NOMO-1 treated with DMSO at 0.1 percent for 48 hours (cell line): ENCODE measurements at regions not wholly inside any gene's neighbourhood (a gene's known extent, or its start where the extent isn't known, plus 50 kb on each side); places are given as distances from the start of the nearest gene placed in this dataset.
A peak's percentile ranks its signal among the peaks of the same experiment; 100 is the strongest.

Experiments
- DNase-seq: peaks from one replicate; lab custom pipeline; 2025; ENCODE audit not compliant: unreplicated experiment; lab: John Stamatoyannopoulos, UW

DNA sequence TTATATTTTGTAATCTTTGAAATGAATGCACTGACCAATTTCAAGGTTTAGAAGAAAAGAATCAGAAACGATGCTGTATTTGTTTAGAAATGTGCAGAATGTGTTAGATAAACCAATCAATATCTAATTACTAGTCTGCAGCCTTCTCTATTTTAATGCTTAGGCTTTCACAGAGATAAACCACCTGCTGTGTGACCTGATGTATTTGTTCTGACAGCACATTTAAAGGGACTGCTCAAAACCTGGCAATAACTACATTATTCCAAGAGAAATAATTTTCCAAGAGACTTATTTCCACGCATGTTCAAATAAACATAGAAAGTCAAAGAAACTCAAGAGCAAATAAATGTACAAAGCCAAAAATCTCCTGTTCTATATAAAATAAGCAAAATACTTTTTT, 641.6 kb upstream of the PCDH20 start:
- DNase-seq = no peak

DNA sequence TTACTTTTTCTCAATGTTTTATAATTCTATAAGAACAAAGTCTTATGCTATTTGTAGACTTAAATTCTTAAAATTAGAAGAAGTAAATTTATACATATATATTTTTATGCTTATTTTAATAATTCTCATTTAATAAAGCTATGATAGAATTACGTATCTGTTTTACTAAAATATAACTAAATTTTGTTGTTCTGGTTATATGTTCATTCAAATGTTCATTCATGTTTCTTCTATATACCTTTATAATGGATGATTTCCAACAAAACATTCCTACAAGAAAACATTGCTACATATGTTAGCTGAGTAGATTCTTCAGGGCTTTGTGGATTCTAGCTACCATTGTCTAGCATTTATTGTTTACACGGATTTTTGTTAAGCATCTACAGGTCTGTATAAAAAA, 634.3 kb upstream of the PCDH20 start:
- DNase-seq = no peak

DNA sequence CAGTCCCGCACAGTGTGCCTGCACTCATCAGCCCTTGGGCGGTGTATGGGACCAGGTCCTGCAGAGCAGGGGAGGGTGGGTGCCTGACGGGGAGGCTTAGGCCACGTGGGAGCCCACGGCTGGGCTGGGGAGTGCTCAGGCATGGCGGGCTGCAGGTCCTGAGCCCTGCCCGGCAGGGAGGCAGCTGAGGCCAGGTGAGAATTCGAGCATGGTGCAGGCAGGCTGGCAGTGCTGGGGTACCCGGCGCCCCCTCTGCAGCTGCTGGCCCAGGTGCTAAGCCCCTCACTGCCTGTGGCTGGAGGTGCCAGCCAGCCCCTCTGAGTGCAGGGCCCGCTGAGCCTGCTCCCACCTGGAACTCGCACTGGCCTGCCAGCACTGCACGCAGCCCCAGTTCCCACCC, 630.9 kb upstream of the PCDH20 start:
- DNase-seq = no peak

DNA sequence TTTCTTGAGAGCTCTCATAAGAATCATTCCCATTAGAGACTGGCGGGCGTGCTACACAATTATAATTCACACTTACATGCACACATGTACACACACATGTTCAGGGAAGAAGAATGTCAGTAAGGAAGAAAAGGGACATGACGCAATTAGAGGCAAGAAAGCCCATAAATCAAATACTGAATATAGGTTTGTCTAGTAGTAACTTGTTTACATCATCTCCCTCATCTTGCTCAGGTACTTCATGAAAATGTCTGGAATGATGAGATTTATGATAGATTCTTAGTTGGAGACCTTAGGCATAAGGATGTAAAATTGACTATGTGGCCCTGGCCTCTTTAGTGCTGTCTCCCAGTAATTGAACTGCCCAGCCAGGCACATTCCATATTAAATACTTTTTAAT, 628.0 kb upstream of the PCDH20 start:
- DNase-seq = no peak

DNA sequence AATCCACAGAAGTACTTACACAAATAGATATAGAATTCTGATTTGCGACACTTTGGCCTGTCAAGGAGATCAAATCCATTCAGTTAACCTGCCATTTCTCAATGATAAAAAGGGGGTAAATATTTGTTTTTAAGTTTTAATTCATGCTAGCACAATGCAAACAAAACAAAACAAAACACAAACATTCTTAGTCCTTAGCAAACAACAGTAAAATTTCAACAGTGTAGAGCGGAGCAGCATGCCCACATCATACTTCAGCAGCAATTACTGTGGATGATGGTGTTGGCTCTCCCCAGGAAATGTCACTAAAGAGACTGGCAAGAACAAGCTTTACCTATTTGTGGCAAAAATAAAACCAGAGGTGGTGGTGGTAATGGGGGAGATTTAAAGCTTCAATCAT, 625.2 kb upstream of the PCDH20 start:
- DNase-seq = no peak

DNA sequence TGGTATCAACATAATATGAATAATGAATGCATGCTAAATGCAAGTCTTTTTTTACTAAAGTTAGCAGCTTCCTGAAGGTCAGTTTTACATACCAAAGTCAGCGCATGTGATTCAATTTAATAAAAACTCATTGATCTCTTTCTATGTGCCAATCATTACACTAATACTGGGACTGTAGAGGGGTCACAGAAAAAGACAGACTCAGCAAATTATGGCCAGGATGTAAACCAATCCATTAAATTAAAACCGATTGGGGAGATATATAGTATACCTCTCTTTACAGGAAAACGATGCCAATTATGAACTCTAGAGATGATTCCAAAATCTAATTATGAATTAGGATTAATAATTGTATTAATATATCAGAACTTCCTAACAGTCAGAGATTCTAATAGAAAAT, 624.4 kb upstream of the PCDH20 start:
- no peak for DNase-seq

DNA sequence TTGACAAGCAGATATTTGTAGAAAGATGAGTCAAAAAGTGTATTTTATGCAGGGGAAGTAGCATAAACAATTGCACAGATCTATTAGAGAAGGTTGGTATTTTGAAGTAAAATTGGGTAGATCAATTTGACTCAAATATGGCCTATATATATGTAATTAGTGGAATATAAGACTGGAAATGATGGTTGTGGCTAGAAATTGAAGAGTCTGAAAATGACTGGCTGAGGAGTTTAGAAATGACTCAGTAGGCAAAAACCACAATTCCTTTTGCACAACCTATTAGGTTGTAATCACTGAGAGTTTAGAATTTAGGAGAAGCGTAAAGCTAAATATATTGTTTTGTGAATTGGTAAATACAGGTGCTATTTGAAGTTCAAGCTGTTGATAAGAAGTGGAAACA, 622.6 kb upstream of the PCDH20 start:
- DNase-seq = peak; percentile 41

DNA sequence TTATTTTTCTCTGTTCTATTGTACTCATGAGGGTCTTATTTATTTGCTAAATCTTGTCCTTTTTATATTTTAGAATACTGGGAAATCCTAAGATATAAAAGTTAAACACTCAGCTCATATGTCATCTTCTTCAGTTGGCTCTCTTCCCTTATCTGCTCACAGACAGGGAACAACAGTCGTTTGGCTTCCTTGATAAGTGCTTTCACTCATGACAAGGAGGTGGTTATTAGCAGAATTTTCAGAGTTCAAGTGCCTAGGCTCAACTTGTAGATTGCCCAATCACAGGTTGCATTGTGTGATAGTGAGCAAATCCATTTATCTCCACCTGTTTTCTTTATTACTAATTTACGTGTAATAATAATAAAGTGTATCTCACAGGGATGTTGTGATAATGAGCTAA, 620.3 kb upstream of the PCDH20 start:
- DNase-seq = no peak

DNA sequence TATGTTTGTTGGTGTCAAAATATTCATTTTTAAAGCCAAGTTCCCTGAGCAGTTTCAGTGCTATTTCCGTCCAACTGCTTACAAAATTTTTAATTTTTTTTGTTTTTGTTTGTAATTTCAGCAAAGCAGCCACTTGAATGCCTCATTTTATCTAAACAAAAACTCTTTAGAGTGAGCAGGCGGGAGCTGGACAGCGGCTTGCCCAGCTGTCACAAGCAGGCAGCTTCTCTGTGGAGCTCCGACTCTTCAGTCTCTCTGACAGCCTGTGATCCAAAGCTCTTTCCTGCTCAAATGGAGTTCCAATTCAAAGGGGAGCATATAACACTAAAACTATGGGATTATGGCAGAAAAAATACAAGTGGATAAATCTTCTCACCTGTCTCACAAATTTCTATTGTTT, 618.3 kb upstream of the PCDH20 start:
- no peak for DNase-seq

DNA sequence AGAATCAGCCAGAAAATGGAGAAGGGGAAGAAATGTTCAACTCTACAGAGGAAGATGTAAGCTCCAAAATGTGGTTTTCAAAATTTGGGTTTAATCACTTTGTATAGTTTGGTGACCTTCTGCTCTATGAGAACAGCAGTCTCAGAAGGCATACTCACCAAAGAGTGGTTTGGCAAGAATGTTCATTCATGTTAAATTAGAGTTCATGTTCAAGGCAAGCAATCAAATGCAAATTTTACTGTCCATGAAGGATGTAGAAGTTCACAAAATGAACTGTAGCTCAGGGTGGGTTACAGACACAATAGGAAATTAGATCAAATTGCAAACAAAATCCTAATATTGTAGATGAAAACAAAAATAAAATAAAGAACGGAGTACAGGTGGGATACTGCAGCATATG, 606.7 kb upstream of the PCDH20 start:
- no peak for DNase-seq

DNA sequence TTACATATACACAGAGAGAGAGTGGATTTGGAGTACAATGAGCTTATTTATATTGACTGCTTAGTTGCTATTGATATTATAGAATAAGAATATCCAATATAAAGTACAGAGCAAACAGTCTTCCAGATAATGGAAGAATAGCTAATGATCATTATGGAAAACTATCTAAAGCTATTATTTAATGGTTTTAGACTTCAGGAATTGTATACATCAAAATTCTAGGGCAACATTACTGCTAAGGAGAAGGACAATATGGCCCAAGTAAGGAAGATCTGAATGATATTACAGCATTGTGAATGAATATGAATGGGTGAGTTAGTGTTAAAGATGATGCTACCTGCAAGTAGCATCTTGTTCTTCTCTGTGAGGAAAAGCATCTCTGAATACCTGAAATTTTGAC, 604.2 kb upstream of the PCDH20 start:
- DNase-seq = no peak

DNA sequence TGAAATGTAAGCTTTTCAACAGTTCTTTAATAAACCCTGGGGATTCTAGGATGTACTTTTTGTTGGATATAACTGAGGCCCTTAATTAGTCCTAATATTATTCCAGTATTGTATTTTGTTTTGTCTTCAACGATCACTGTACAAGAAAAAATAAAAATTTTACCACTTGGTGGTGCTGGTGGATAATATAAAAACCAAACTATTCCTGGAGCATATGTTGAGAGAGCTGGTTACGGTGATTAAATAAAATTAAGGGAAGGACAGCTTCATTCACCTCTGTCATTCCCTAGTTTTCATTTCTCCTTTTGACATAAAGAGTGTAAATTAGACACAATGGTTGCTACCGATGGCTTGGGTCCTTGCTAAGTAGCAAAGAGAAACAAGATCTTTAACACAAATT, 598.6 kb upstream of the PCDH20 start:
- peak; percentile 8 for DNase-seq

DNA sequence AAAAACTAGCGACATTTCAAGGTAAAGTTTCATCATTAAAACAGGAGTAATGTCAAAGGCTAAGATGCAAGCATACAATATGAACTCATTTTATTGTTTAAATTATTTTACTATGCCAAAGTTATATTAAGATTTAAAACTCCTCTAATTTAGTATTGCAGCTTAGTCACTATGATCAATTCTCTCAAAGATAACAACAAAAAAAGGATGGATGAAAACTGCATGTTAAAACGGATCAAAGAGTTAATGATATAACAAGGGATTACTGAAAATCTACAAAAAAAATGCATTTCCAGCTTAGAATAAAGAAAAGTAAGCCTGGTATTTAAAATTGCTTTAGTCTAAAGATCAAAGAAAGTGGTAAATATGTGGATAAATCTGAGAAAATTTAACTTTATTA, 587.8 kb upstream of the PCDH20 start:
- DNase-seq = no peak

DNA sequence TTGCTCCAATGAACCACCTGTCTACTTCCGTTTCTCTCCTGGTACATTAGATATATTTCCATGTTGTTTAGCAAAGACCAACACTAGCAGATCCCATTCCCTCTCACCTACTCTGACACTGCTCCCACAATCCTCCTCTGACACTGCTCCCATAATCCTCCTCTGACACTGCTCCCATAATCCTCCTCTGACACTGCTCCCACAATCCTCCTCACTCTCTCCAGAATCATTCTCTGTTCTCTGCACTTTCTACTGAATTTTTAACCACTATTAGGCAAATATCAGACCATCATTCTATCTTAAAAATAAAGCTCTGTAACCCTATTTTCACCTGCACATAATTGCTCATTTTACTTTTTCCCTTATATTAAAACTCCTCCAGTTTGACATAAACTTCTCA, 578.5 kb upstream of the PCDH20 start:
- DNase-seq = no peak

DNA sequence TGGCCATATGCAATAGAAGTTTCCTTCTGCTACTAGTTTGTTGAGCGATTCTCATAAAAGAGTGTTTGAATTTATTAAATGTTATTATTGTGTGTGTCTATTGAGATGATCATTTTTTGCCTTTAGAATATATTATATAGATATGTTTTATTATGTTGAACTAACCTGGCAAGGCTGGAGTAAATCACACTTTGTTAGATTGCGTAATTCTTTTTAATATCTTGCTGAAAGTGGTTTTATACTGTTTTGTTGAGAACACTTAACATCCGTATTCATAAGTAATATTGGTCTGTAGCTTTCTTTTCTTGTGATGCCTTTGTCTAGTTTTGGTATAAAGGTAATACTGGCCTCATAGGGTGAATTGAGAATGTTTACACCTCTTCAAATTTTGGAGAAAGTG, 574.3 kb upstream of the PCDH20 start:
- DNase-seq = no peak

DNA sequence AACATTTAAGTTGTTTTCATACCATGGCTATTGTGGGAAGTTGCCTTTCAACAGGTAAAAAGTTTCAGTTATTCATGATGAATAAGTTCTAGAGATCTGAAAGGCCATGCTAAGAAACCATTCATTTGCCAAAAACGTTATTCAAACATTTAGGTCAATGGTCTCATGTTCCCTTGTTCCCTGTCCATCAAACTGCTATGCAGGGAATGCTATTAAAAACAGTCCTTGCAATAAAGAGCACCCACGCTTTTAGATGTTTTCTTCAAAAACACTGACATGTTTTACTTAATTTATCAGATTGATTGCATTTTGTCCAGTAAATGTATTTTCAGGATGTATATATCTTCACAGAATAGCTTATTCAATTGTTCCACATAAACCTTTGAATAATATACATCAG, 573.2 kb upstream of the PCDH20 start:
- DNase-seq = no peak

DNA sequence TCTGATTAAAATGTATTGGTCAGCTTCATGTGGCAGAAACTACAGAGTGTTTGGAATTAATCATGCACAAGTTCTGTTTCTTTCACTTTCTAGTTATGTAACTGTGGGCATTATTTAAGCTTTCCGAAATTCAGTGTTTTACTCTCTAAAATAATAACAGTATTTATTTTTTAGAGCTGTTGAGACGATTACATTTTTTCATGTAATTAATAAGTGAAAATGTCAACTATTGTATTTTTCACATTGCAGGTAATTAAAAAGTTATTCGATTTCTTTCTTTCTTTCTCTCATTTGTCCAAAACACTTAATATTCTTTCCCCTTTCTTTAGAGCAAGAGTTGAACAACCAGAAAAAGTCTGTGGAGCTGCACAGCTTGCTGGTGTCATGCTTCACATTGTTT, 559.4 kb upstream of the PCDH20 start:
- no peak for DNase-seq

DNA sequence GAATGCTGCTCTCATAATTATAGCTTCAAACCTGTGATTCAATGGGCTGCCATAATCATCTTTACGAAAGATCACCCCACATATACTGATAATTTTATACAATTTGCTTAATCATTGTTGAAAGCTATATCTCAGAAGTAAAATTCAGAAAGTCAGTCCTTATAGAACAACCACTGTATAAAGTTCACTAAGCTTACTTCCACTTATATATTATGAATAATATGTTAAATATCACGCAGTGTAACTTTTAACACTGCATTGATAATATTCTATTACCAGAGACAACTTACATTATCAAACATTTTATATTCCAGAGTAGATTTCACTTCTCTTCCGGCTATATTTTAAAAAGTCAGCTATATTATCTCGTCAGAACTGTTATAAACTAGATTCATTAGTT, 550.1 kb upstream of the PCDH20 start:
- no peak for DNase-seq

DNA sequence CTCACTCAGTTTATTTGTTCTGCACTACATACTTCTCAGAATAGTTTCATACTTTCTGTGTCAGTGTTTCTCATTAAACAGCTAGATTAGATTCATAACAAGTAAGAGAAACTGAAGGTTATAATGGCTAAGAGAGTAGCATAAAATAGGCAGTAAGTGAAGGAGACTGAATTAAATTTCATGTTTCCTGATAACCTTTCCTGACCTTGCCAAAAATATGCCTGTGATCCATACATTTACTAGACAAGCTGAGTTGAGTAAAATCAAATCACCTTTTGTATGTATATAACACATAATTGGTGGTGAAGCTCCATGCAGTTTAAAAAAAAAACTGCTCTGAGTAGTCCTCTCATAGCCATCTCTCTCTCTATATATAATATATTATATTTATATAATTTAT, 545.3 kb upstream of the PCDH20 start:
- DNase-seq = peak; percentile 2

DNA sequence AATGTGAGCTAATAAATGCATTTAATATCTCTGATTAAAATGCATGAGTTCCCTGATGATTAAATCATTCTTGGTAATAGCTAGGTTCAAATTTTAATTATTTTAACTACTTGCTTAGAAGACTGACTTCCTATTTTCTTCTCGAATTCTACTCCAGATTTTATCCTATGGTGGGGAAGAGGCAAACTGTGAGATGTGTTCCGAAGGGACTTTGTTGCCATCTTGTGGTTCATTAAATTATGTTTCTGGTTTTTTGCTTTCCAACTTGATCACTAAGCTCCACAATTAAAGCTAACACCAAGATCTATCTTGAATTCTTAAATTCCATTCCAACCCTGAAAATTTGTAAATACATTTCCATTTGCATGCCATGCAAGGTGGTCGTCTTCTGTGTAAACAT, 538.4 kb upstream of the PCDH20 start:
- peak; percentile 80 for DNase-seq

DNA sequence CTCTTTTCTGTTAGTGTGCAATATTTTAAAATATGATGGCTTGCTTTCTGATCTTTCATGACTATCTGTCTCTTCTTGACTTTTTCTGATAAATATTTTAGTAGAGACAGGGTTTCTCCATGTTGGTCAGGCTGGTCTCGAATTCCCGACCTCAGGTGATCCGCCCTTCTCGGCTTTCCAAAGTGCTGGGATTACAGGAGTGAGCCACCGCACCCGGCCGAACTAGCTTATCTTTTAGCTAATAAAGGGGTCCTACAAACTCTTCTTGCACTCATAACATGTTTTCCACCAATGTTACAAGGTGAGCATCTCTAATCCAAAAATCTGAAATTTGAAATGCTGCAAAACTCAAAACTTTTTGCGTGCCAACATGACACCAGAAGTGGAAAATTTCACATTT, 535.2 kb upstream of the PCDH20 start:
- no peak for DNase-seq

DNA sequence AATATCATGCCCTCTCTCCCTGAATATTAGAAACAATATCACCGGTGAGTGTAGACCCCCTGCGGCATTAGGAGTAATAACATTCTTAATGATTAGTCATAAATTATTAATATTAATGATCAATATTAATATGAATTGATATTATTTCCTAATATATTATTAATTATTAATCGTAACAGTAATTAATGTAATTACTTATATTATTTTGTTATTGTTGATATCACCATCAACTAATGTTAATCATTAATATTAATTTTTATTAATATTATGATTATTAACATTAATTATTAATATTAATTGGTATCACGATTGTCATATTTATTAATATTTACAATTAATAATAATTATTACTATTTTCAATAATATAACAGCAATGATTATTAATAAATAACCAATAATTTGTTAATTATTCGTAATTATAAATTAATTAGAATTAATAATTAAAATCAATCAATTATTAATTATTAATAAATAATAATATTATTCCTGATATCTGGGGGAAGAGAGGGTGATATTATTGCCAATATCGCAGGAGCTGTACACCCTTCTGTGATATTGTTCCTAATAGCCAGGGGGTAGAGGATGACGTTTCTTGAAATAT, 528.8 kb upstream of the PCDH20 start:
- no peak for DNase-seq

DNA sequence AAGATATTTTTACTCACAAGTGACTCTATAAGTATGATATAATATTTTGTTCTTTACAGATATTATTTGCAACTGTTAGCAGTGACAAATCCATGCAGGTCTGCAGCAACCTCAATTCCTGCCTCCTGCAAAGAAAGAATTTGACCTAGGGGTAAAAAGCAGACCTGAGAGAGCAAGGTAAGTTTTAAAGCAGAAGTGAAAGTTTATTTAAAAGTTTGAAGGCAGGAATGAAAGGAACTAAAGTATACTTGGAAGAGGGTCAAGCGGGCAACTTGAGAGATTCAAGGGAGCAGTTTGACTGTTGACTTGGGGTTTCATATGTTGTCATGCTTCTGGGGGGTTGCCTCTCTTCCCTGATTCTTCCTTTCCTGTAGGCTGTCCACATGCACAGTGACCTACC, 520.1 kb upstream of the PCDH20 start:
- peak; percentile 12 for DNase-seq

DNA sequence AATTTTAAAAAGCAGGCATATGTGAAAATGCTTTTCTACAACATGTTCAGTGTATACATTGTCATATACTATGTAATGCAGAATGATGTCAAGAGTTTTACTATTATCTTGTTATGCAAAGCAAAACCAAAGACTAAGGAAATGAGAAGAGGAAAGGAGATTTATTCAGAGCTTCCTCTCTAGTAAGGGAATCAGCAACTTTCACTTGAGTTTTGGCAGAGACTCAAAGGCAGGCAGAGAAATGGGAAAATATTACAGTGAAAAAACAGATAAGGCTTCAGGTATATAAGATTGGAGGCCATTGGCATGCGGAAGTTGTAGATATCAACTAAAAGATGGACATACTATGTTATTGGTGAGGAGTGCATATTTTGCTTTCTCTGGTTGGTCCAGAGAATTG, 512.0 kb upstream of the PCDH20 start:
- peak; percentile 69 for DNase-seq
